ENCODE measurements at regions not wholly inside any gene's neighbourhood (a gene's known extent, or its start where the extent isn't known, plus 50 kb on each side); places are given as distances from the start of the nearest gene placed in this dataset.
"Not testable (repeated sequence)": the region's sequence is repeated elsewhere in the genome, so short reads cannot be mapped to it uniquely, and the experiment has no call there.

- Histone ChIP-seq H3K4me1 (peaks cover 9% of the 10 kb centered on the region), H3K9me3 (no peaks in the 10 kb centered on the region), H3K36me3 (no peaks in the 10 kb centered on the region), H3K4me3 (no peak overlapping the region), H3K27me3 (no peaks in the 10 kb centered on the region), H3K27ac (peak overlapping the region; percentile 52)
- WGBS: 38% methylated on average over 4 of the region's 4 CpGs
- DNase-seq (ENCODE audit: low spot score in 2 of 2): no peak
- no peak for TF ChIP-seq POLR2AphosphoS5 (IDR thresholded peaks at IDR 0.05)
- no peak for TF ChIP-seq CTCF (IDR thresholded peaks at IDR 0.05)
- TF ChIP-seq EP300 (IDR thresholded peaks at IDR 0.05): no peak
- no peak for TF ChIP-seq POLR2A (IDR thresholded peaks at IDR 0.05)
These were observed 115.5 kb downstream of the NFKBIZ start for GRCh38 chr3:101964861-101965260.

GRCh38 chr3:101966226-101966625, 116.9 kb downstream of the NFKBIZ start:
- Histone ChIP-seq H3K27ac (no peak overlapping the region), H3K27me3 (no peaks in the 10 kb centered on the region), H3K36me3 (no peaks in the 10 kb centered on the region), H3K4me3 (no peak overlapping the region), H3K9me3 (no peaks in the 10 kb centered on the region), H3K4me1 (peaks cover 9% of the 10 kb centered on the region)
- no peak for TF ChIP-seq POLR2AphosphoS5 (IDR thresholded peaks at IDR 0.05)
- no peak for DNase-seq (ENCODE audit: low spot score in 2 of 2)
- WGBS: 19% methylated on average over 1 of the region's 1 CpG

DNA sequence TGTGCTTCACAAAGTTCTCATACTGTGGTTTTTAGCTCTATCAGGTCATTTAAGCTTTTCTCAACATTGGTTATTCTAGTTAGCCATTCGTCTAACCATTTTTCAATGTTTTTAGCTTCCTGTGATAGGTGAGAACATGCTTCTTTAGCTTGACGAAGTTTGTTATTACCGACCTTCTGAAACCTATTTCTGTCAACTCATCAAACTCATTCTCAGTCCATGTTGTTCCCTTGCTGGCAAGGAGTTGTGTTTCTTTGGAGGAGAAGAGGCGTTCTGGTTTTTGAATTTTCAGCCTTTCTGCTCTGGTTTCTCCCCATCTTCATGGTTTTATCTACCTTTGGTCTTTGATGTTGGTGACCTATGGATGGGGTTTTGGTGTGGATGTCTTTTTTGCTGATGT, 120.9 kb downstream of the NFKBIZ start:
- Histone ChIP-seq H3K4me3 (no peak overlapping the region), H3K9me3 (no peaks in the 10 kb centered on the region), H3K36me3 (no peaks in the 10 kb centered on the region), H3K27me3 (no peaks in the 10 kb centered on the region), H3K27ac (no peak overlapping the region), H3K4me1 (peaks cover 7% of the 10 kb centered on the region)
- DNase-seq (ENCODE audit: low spot score in 2 of 2): no peak
- 95% methylated on average over 4 of the region's 4 CpGs for WGBS
- no peak for TF ChIP-seq POLR2AphosphoS5 (IDR thresholded peaks at IDR 0.05)
- no peak for TF ChIP-seq POLR2A (IDR thresholded peaks at IDR 0.05)
- TF ChIP-seq EP300 (IDR thresholded peaks at IDR 0.05): no peak
- TF ChIP-seq CTCF (IDR thresholded peaks at IDR 0.05): no peak

- Histone ChIP-seq H3K4me1 (peaks cover 7% of the 10 kb centered on the region), H3K27ac (no peak overlapping the region), H3K27me3 (no peaks in the 10 kb centered on the region), H3K4me3 (no peak overlapping the region), H3K36me3 (no peaks in the 10 kb centered on the region), H3K9me3 (no peaks in the 10 kb centered on the region)
- DNase-seq (ENCODE audit: low spot score in 2 of 2): no peak
- WGBS: no CpG with 5 or more reads among the region's 6 CpGs
- TF ChIP-seq POLR2A (IDR thresholded peaks at IDR 0.05) (no peak), CTCF (IDR thresholded peaks at IDR 0.05) (no peak), POLR2AphosphoS5 (IDR thresholded peaks at IDR 0.05) (no peak), EP300 (IDR thresholded peaks at IDR 0.05) (no peak)
These were observed 121.6 kb downstream of the NFKBIZ start for GRCh38 chr3:101970905-101971304.

- H3K4me3 ChIP-seq: no peak overlapping the region
- no peak overlapping the region for H3K27ac ChIP-seq
- no peaks in the 10 kb centered on the region for H3K27me3 ChIP-seq
- H3K9me3 ChIP-seq: no peaks in the 10 kb centered on the region
- no peaks in the 10 kb centered on the region for H3K36me3 ChIP-seq
- WGBS: 46% methylated on average over 2 of the region's 2 CpGs
- DNase-seq (ENCODE audit: low spot score in 2 of 2): no peak
- TF ChIP-seq EP300 (IDR thresholded peaks at IDR 0.05) (no peak), POLR2A (IDR thresholded peaks at IDR 0.05) (no peak), POLR2AphosphoS5 (IDR thresholded peaks at IDR 0.05) (no peak)
- peaks cover 7% of the 10 kb centered on the region for H3K4me1 ChIP-seq
These were observed 123.3 kb downstream of the NFKBIZ start for GRCh38 chr3:101972430-101973162.

DNA sequence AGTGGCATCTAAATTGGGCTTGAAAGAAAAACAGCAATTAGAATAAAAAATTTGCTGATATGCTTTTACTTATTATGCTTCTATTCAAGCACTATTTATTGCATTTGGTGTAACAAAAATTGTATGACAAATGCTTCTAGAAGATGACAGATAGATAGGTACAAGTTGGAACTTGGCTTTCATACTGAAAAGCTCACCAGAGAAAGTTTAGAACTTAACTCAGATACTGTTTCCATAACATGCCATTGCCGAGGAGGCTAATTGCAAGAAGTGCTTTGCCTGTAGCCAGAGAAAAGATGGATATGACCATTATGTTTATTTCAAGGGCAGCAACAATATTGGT, 123.8 kb downstream of the NFKBIZ start:
- no peak for DNase-seq (ENCODE audit: low spot score in 2 of 2)
- H3K36me3 ChIP-seq: no peaks in the 10 kb centered on the region
- H3K4me3 ChIP-seq: no peak overlapping the region
- H3K27ac ChIP-seq: no peak overlapping the region
- no peaks in the 10 kb centered on the region for H3K9me3 ChIP-seq
- H3K27me3 ChIP-seq: no peaks in the 10 kb centered on the region
- H3K4me1 ChIP-seq: peaks cover 7% of the 10 kb centered on the region
- TF ChIP-seq POLR2AphosphoS5 (IDR thresholded peaks at IDR 0.05) (no peak), CTCF (IDR thresholded peaks at IDR 0.05) (no peak), POLR2A (IDR thresholded peaks at IDR 0.05) (no peak), EP300 (IDR thresholded peaks at IDR 0.05) (no peak)
- 60% methylated on average over 1 of the region's 1 CpG for WGBS

DNA sequence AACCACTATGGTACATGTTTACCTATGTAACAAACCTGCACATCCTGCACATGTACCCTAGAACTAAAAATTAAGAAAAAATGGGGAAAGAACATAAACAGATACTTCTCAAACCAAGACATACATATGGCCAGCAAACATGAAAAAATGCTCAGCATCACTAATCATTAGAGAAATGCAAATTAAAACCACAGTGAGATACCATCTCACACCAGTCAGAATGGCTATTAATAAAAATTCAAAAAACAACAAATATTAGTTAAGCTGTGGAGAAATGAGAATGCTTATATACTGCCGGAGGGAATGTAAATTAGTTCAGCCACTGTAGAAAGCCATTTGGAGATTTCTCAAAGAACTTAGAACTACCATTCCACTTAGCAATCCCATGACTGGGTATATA, 126.1 kb downstream of the NFKBIZ start:
- WGBS: 100% methylated on average over 1 of the region's 1 CpG

More for the DNA sequence above, 126.1 kb downstream of the NFKBIZ start:
- not testable (repeated sequence) for H3K27ac ChIP-seq; H3K27me3 ChIP-seq; H3K9me3 ChIP-seq; H3K4me1 ChIP-seq; DNase-seq (ENCODE audit: low spot score in 2 of 2); H3K4me3 ChIP-seq; H3K36me3 ChIP-seq
